Right lobe of liver (tissue), 6 donors: ENCODE measurements at regions not wholly inside any gene's neighbourhood (a gene's known extent, or its start where the extent isn't known, plus 50 kb on each side); places are given as distances from the start of the nearest gene placed in this dataset.
"Not testable (repeated sequence)": the region's sequence is repeated elsewhere in the genome, so short reads cannot be mapped to it uniquely, and the experiment has no call there.

Source experiments
- ATAC-seq, 4 donors: fragments of 200-7000 bp; cut with Tn5 transposase; one replicate each; pipeline ENCODE4 v1.9.1; 2020; ENCODE audit warnings: mild to moderate bottlenecking in 4 of 4, moderate library complexity in 4 of 4
- DNase-seq, 3 donors: peaks; one replicate each; pipeline ENCODE4 v3.0.0-alpha.2; 2020
- H3K27ac ChIP-seq, 3 donors: fragments of 200-600 bp; one replicate each; pipeline ENCODE4 v1.8.0; 2022
- H3K27me3 ChIP-seq, 2 donors: fragments of 200-600 bp; one replicate each; pipeline ENCODE4 v1.8.0; 2022
- H3K36me3 ChIP-seq, 4 donors: fragments of 200-600 bp; sonication (generic) in 1 of 4; one replicate each; pipeline versions ENCODE4 v1.5.1 to v1.8.0; 2017 to 2022; ENCODE audit warnings: control low read depth in 1 of 4
- H3K4me1 ChIP-seq, 4 donors: fragments of 200-600 bp; sonication (generic) in 1 of 4; one replicate each; pipeline versions ENCODE4 v1.5.1 to v1.8.0; 2017 to 2022; ENCODE audit warnings: control low read depth in 1 of 4
- H3K4me3 ChIP-seq, 3 donors: fragments of 200-600 bp; one replicate each; pipeline ENCODE4 v1.8.0; 2022
- H3K9me3 ChIP-seq, 4 donors: fragments of 200-600 bp; sonication (generic) in 1 of 4; one replicate each; pipeline versions ENCODE4 v1.5.1 to v1.8.0; 2017 to 2022; ENCODE audit warnings: control low read depth in 1 of 4
- CTCF ChIP-seq, 4 donors: fragments of 200-600 bp in 3 of 4; fragments of 450-650 bp in 1 of 4; IDR thresholded peaks; one replicate each; pipeline versions ENCODE4 v1.5.1 to v1.8.0; 2016 to 2022; ENCODE audit warnings: antibody characterized with exemption in 4 of 4, mild to moderate bottlenecking in 2 of 4
- POLR2A ChIP-seq: fragments of 450-650 bp; IDR thresholded peaks from one replicate; pipeline ENCODE4 v1.6.1; 2017; ENCODE audit warnings: antibody characterized with exemption, mild to moderate bottlenecking
- WGBS: methylation state at CpG from one replicate; pipeline ENCODE4 v1.1.6; 2018; ENCODE audit warnings: low coverage, low lambda C conversion rate; ENCODE audit not compliant: insufficient coverage; ENCODE audit errors: missing lambda C conversion rate; 5-methylcytosine and 5-hydroxymethylcytosine counted together
- intact Hi-C, 2 donors: fragments of 100-400 bp; cut with DNase I; formaldehyde crosslinking; loops; one replicate each; pipeline versions ENCODE4 v1.11.2 to v1.14.1; 2022
- donor health status: DM: no; HTN: yes; CAD: no.
- donor health status: DM: no; HTN: no; CAD: no.
- donor health status: DM: no; HTN: no; CAD: no.
- donor health status: DM: no; HTN: yes; CAD: no.
- donor health status: DM: no; HTN: yes; CAD: no.

- H3K27ac ChIP-seq: peak overlapping the region in 2 of 3 donors; percentile 88 to 90
- 30% methylated on average over 5 of the region's 10 CpGs for WGBS
Observed at GRCh38 chr1:149635290-149635899, 51.7 kb downstream of the PPIAL4C start.

GRCh38 chr1:149636286-149637122 is 52.9 kb downstream of the PPIAL4C start:
- H3K36me3 ChIP-seq, H3K27me3 ChIP-seq, intact Hi-C loops, H3K9me3 ChIP-seq: not testable (repeated sequence)
- peak overlapping the region; percentile 31 to 58 (median 51) for H3K4me3 ChIP-seq
- peak overlapping the region; percentile 88 to 91 (median 90) for H3K27ac ChIP-seq
- TF ChIP-seq CTCF (IDR thresholded peaks at IDR 0.05): peak in 1 of 4 donors; percentile 12
- peak; percentile 54 for TF ChIP-seq POLR2A
- DNase-seq (peak; percentile 89 to 96 (median 93)), ATAC-seq (peak; percentile 87 to 95 (median 90))
- WGBS: under 1% methylated on average over 34 of the region's 41 CpGs
- H3K4me1 ChIP-seq: peaks cover 0 to 12% (median 0%) of the 10 kb centered on the region in 4 donors

More at GRCh38 chr1:149635290-149635899, 51.7 kb downstream of the PPIAL4C start:
- H3K4me1 ChIP-seq, intact Hi-C loops, H3K36me3 ChIP-seq, H3K27me3 ChIP-seq, ATAC-seq, H3K9me3 ChIP-seq, DNase-seq, H3K4me3 ChIP-seq: not testable (repeated sequence)

- ATAC-seq, DNase-seq, H3K4me3 ChIP-seq, H3K9me3 ChIP-seq, H3K27me3 ChIP-seq, H3K36me3 ChIP-seq, intact Hi-C loops: not testable (repeated sequence)
- H3K27ac ChIP-seq: peak overlapping the region in 1 of 3 donors; percentile 18
- H3K4me1 ChIP-seq: peaks cover 0 to 12% (median 0%) of the 10 kb centered on the region in 4 donors
- 83% methylated on average over 6 of the region's 8 CpGs for WGBS
Observed at GRCh38 chr1:149638481-149638880, 54.8 kb downstream of the PPIAL4C start.

GRCh38 chr1:149638901-149639658 is 55.4 kb downstream of the PPIAL4C start:
- peak overlapping the region in 1 of 3 donors; percentile 18 for H3K27ac ChIP-seq
- H3K4me3 ChIP-seq, H3K9me3 ChIP-seq, H3K36me3 ChIP-seq, DNase-seq, H3K27me3 ChIP-seq, ATAC-seq, intact Hi-C loops: not testable (repeated sequence)
- H3K4me1 ChIP-seq: peaks cover 0 to 12% (median 0%) of the 10 kb centered on the region in 4 donors
- WGBS: 84% methylated on average over 17 of the region's 31 CpGs

- H3K9me3 ChIP-seq, H3K36me3 ChIP-seq, H3K27me3 ChIP-seq, intact Hi-C loops, H3K4me3 ChIP-seq: not testable (repeated sequence)
- DNase-seq (peak in 1 of 3 donors; percentile 51), ATAC-seq (peak; percentile 38 to 72 (median 60))
- peak; percentile 26 for TF ChIP-seq POLR2A
- WGBS: 38% methylated on average over 4 of the region's 4 CpGs
- H3K4me1 ChIP-seq: peaks cover 0 to 12% (median 0%) of the 10 kb centered on the region in 4 donors
- peak overlapping the region; percentile 21 to 75 (median 66) for H3K27ac ChIP-seq
Observed at GRCh38 chr1:149641179-149641578, 57.5 kb downstream of the PPIAL4C start.

GRCh38 chr1:149644818-149645217 is 61.2 kb downstream of the PPIAL4C start:
- H3K9me3 ChIP-seq, intact Hi-C loops, H3K4me1 ChIP-seq, DNase-seq, H3K27me3 ChIP-seq, ATAC-seq, H3K4me3 ChIP-seq, H3K36me3 ChIP-seq, H3K27ac ChIP-seq: not testable (repeated sequence)
- WGBS: 8% methylated on average over 1 of the region's 1 CpG

- Histone ChIP-seq H3K27ac (peak overlapping the region in 2 of 3 donors; percentile 69 to 73), H3K4me3 (peak overlapping the region; percentile 32 to 52 (median 49))
- H3K4me1 ChIP-seq, H3K36me3 ChIP-seq, H3K27me3 ChIP-seq, intact Hi-C loops, H3K9me3 ChIP-seq: not testable (repeated sequence)
- peak in 2 of 3 donors; percentile 23 to 65 for DNase-seq
- no CpG with 5 or more reads among the region's 37 CpGs for WGBS
- ATAC-seq: peak; percentile 71 to 75 (median 72)
Observed at GRCh38 chr1:149646360-149647017, 62.8 kb downstream of the PPIAL4C start.

GRCh38 chr1:149647018-149647373 is 63.3 kb downstream of the PPIAL4C start:
- H3K4me3 ChIP-seq: peak overlapping the region; percentile 32 to 52 (median 49)

GRCh38 chr1:149657750-149658149 is 74.1 kb downstream of the PPIAL4C start:
- H3K27me3 ChIP-seq, H3K27ac ChIP-seq, DNase-seq, H3K36me3 ChIP-seq, H3K4me3 ChIP-seq, H3K9me3 ChIP-seq, intact Hi-C loops, ATAC-seq, H3K4me1 ChIP-seq: not testable (repeated sequence)
- no CpG with 5 or more reads among the region's 4 CpGs for WGBS

More at GRCh38 chr1:149647018-149647373, 63.3 kb downstream of the PPIAL4C start:
- intact Hi-C loops, H3K9me3 ChIP-seq, H3K4me1 ChIP-seq, H3K36me3 ChIP-seq, H3K27me3 ChIP-seq: not testable (repeated sequence)
- DNase-seq (peak in 2 of 3 donors; percentile 22 to 60), ATAC-seq (peak; percentile 22 to 52 (median 30))
- H3K27ac ChIP-seq: peak overlapping the region in 2 of 3 donors; percentile 69 to 73
- WGBS: 14% methylated on average over 16 of the region's 20 CpGs
